ENCODE measurements at regions not wholly inside any gene's neighbourhood (a gene's known extent, or its start where the extent isn't known, plus 50 kb on each side); places are given as distances from the start of the nearest gene placed in this dataset.

DNA sequence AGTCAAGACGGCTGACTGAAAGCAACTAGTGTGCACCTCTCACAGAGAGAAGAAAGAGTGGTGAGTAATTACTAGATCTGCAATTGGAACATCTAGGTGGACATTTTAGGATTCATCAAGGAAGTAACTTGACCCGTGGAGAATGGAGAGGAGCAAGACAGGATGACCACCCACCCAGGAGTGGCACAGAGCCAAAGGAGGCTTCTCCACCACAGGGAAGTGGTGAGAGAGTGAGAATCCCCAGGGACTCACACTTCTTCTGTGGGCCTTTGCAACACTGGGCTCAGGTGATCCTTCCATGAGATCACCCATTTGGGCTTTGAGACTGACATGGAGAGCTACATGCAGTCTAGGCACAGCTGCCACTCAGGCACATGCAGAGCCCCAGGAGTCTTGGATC, 132.8 kb upstream of the GALNT5 start:
- no peak overlapping the region for H3K4me3 ChIP-seq (ENCODE audit: low read depth, low read length)
- H3K27me3 ChIP-seq (ENCODE audit: control insufficient read depth, insufficient read depth, low read length): no peaks in the 10 kb centered on the region
- no peaks in the 10 kb centered on the region for H3K9me3 ChIP-seq (ENCODE audit: control insufficient read depth, insufficient read depth, low read length)
- H3K4me1 ChIP-seq (ENCODE audit: control insufficient read depth, insufficient read depth, low read length): no peaks in the 10 kb centered on the region
- H3K9ac ChIP-seq (ENCODE audit: low read depth, low read length): no peak overlapping the region
- H3K36me3 ChIP-seq (ENCODE audit: control insufficient read depth, insufficient read depth, low read length): no peaks in the 10 kb centered on the region

DNA sequence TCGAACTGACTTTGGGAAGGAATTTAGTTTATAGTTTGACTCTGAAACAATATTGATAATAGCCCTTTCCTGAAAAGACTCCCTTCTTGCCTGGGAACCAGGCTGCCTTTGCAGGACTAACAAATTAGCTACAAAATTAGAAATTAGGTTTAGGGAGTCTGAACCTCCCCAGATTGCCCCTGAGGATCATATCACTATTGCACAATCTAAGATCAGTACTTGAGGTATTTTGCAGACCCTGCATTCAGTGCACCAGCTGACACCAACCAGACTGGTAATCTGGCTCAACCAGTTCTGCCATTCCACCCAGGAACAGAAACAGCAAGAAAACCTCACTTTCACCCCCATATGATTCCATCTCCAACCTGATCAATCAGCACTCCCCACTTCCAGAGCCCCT, 131.8 kb upstream of the GALNT5 start:
- Histone ChIP-seq H3K4me3 (ENCODE audit: low read depth, low read length) (no peak overlapping the region), H3K27me3 (ENCODE audit: control insufficient read depth, insufficient read depth, low read length) (no peaks in the 10 kb centered on the region), H3K9ac (ENCODE audit: low read depth, low read length) (no peak overlapping the region), H3K4me1 (ENCODE audit: control insufficient read depth, insufficient read depth, low read length) (no peaks in the 10 kb centered on the region), H3K36me3 (ENCODE audit: control insufficient read depth, insufficient read depth, low read length) (no peaks in the 10 kb centered on the region), H3K9me3 (ENCODE audit: control insufficient read depth, insufficient read depth, low read length) (no peaks in the 10 kb centered on the region)

DNA sequence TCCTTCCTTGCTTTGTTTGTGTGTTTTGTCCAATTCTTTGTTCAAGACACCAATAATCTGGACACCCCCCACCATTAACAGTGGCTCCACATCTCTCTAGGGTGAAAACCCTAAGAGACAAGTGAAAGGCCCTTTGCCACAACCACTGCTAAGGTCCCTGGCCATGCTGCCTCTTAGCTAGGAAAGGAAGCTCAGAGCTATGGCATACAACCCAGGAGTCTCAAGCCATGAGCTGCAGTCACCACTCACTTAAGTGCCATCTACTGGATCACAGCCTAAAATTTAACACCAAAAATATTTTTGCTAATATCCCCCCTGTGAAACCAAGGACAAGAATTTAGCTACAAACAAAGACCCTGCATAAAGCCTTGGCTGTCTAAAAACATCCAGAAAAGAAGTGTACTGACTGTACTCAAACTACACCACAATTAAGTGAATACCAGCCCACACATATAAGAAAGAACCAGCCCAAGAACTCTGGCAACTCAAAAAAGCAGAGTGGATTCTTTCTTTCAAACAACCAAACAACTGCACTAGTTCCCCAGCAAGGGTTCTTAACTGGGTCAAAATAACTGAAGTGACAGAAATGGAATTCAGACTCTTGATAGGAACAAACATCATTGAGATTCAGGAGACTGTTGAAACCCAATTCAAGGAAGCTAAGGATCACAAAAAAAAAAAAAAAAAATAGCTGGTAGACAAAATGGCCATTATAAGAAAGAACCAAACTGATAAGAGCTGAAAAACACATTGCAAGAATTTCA, 130.1 kb upstream of the GALNT5 start:
- no peaks in the 10 kb centered on the region for H3K27me3 ChIP-seq (ENCODE audit: control insufficient read depth, insufficient read depth, low read length)
- no peak overlapping the region for H3K9ac ChIP-seq (ENCODE audit: low read depth, low read length)
- H3K4me1 ChIP-seq (ENCODE audit: control insufficient read depth, insufficient read depth, low read length): no peaks in the 10 kb centered on the region
- H3K4me3 ChIP-seq (ENCODE audit: low read depth, low read length): no peak overlapping the region
- H3K36me3 ChIP-seq (ENCODE audit: control insufficient read depth, insufficient read depth, low read length): no peaks in the 10 kb centered on the region
- no peaks in the 10 kb centered on the region for H3K9me3 ChIP-seq (ENCODE audit: control insufficient read depth, insufficient read depth, low read length)

GRCh38 chr2:157143901-157144300, 113.6 kb upstream of the GALNT5 start:
- Histone ChIP-seq H3K4me3 (ENCODE audit: low read depth, low read length) (no peak overlapping the region), H3K9ac (ENCODE audit: low read depth, low read length) (no peak overlapping the region), H3K4me1 (ENCODE audit: control insufficient read depth, insufficient read depth, low read length) (no peaks in the 10 kb centered on the region)

DNA sequence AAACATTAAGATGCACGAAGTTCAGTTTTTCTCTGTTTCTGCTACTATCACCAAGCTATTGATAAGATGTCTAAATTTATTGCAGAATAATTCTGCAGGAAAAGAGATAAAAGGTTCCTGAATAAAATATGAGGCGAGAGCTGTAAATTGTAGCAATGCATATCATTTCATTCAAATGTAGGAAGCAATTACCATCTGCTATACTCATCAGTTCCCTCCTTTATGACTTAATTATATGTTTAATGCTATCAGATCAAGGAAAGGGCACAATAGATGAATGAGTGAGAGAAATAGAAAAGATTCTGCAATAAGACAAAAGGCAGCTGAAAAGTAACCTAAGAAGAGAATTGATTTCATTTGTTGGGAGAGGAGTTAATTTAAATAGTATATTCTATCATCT, 108.2 kb upstream of the GALNT5 start:
- H3K4me3 ChIP-seq (ENCODE audit: low read depth, low read length): no peak overlapping the region

More at GRCh38 chr2:157143901-157144300, 113.6 kb upstream of the GALNT5 start:
- no peaks in the 10 kb centered on the region for H3K9me3 ChIP-seq (ENCODE audit: control insufficient read depth, insufficient read depth, low read length)
- no peaks in the 10 kb centered on the region for H3K36me3 ChIP-seq (ENCODE audit: control insufficient read depth, insufficient read depth, low read length)
- no peaks in the 10 kb centered on the region for H3K27me3 ChIP-seq (ENCODE audit: control insufficient read depth, insufficient read depth, low read length)

GRCh38 chr2:157150747-157151146, 106.8 kb upstream of the GALNT5 start:
- Histone ChIP-seq H3K4me3 (ENCODE audit: low read depth, low read length) (no peak overlapping the region), H3K27me3 (ENCODE audit: control insufficient read depth, insufficient read depth, low read length) (no peaks in the 10 kb centered on the region)

More for the DNA sequence above, 108.2 kb upstream of the GALNT5 start:
- Histone ChIP-seq H3K36me3 (ENCODE audit: control insufficient read depth, insufficient read depth, low read length) (no peaks in the 10 kb centered on the region), H3K9ac (ENCODE audit: low read depth, low read length) (no peak overlapping the region), H3K4me1 (ENCODE audit: control insufficient read depth, insufficient read depth, low read length) (no peaks in the 10 kb centered on the region), H3K9me3 (ENCODE audit: control insufficient read depth, insufficient read depth, low read length) (no peaks in the 10 kb centered on the region), H3K27me3 (ENCODE audit: control insufficient read depth, insufficient read depth, low read length) (no peaks in the 10 kb centered on the region)

GRCh38 chr2:157152362-157152761, 105.1 kb upstream of the GALNT5 start:
- no peak overlapping the region for H3K4me3 ChIP-seq (ENCODE audit: low read depth, low read length)
- no peaks in the 10 kb centered on the region for H3K4me1 ChIP-seq (ENCODE audit: control insufficient read depth, insufficient read depth, low read length)
- H3K9me3 ChIP-seq (ENCODE audit: control insufficient read depth, insufficient read depth, low read length): no peaks in the 10 kb centered on the region
- H3K9ac ChIP-seq (ENCODE audit: low read depth, low read length): no peak overlapping the region
- H3K36me3 ChIP-seq (ENCODE audit: control insufficient read depth, insufficient read depth, low read length): no peaks in the 10 kb centered on the region
- H3K27me3 ChIP-seq (ENCODE audit: control insufficient read depth, insufficient read depth, low read length): no peaks in the 10 kb centered on the region

More at GRCh38 chr2:157150747-157151146, 106.8 kb upstream of the GALNT5 start:
- Histone ChIP-seq H3K36me3 (ENCODE audit: control insufficient read depth, insufficient read depth, low read length) (no peaks in the 10 kb centered on the region), H3K9ac (ENCODE audit: low read depth, low read length) (no peak overlapping the region), H3K4me1 (ENCODE audit: control insufficient read depth, insufficient read depth, low read length) (no peaks in the 10 kb centered on the region), H3K9me3 (ENCODE audit: control insufficient read depth, insufficient read depth, low read length) (no peaks in the 10 kb centered on the region)

GRCh38 chr2:157155992-157156391, 101.5 kb upstream of the GALNT5 start:
- Histone ChIP-seq H3K4me1 (ENCODE audit: control insufficient read depth, insufficient read depth, low read length) (no peaks in the 10 kb centered on the region), H3K27me3 (ENCODE audit: control insufficient read depth, insufficient read depth, low read length) (no peaks in the 10 kb centered on the region), H3K9me3 (ENCODE audit: control insufficient read depth, insufficient read depth, low read length) (no peaks in the 10 kb centered on the region), H3K9ac (ENCODE audit: low read depth, low read length) (no peak overlapping the region), H3K4me3 (ENCODE audit: low read depth, low read length) (no peak overlapping the region), H3K36me3 (ENCODE audit: control insufficient read depth, insufficient read depth, low read length) (no peaks in the 10 kb centered on the region)

DNA sequence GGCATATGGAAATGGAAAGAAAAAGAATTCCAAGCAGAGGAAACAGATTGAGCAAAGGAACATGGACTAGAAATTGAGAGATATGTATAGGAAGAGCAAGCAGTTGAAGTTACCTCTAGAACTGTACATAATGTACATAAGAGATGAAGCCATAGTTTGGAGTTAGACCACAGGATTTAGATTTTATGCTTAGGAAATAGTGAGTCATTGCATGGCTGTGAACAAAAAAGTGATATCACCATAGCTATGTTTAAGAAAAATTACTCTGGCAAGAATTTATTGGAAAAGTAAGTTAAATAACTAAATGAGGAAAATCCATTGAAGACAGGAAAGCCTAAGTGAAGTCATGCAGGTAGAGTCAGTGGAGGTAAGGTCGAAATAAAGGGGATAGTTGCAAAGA, 99.4 kb upstream of the GALNT5 start:
- H3K9ac ChIP-seq (ENCODE audit: low read depth, low read length): no peak overlapping the region
- H3K36me3 ChIP-seq (ENCODE audit: control insufficient read depth, insufficient read depth, low read length): no peaks in the 10 kb centered on the region
- no peaks in the 10 kb centered on the region for H3K4me1 ChIP-seq (ENCODE audit: control insufficient read depth, insufficient read depth, low read length)
- no peak overlapping the region for H3K4me3 ChIP-seq (ENCODE audit: low read depth, low read length)
- no peaks in the 10 kb centered on the region for H3K9me3 ChIP-seq (ENCODE audit: control insufficient read depth, insufficient read depth, low read length)
- H3K27me3 ChIP-seq (ENCODE audit: control insufficient read depth, insufficient read depth, low read length): no peaks in the 10 kb centered on the region

GRCh38 chr2:157159221-157159934, 98.1 kb upstream of the GALNT5 start:
- H3K9ac ChIP-seq (ENCODE audit: low read depth, low read length): no peak overlapping the region
- H3K27me3 ChIP-seq (ENCODE audit: control insufficient read depth, insufficient read depth, low read length): no peaks in the 10 kb centered on the region
- H3K9me3 ChIP-seq (ENCODE audit: control insufficient read depth, insufficient read depth, low read length): no peaks in the 10 kb centered on the region
- no peak overlapping the region for H3K4me3 ChIP-seq (ENCODE audit: low read depth, low read length)
- no peaks in the 10 kb centered on the region for H3K4me1 ChIP-seq (ENCODE audit: control insufficient read depth, insufficient read depth, low read length)
- H3K36me3 ChIP-seq (ENCODE audit: control insufficient read depth, insufficient read depth, low read length): no peaks in the 10 kb centered on the region

- Histone ChIP-seq H3K9me3 (ENCODE audit: control insufficient read depth, insufficient read depth, low read length) (no peaks in the 10 kb centered on the region), H3K36me3 (ENCODE audit: control insufficient read depth, insufficient read depth, low read length) (no peaks in the 10 kb centered on the region), H3K9ac (ENCODE audit: low read depth, low read length) (no peak overlapping the region), H3K4me1 (ENCODE audit: control insufficient read depth, insufficient read depth, low read length) (no peaks in the 10 kb centered on the region), H3K4me3 (ENCODE audit: low read depth, low read length) (no peak overlapping the region), H3K27me3 (ENCODE audit: control insufficient read depth, insufficient read depth, low read length) (no peaks in the 10 kb centered on the region)
Measured at GRCh38 chr2:157160111-157160510, 97.4 kb upstream of the GALNT5 start.

DNA sequence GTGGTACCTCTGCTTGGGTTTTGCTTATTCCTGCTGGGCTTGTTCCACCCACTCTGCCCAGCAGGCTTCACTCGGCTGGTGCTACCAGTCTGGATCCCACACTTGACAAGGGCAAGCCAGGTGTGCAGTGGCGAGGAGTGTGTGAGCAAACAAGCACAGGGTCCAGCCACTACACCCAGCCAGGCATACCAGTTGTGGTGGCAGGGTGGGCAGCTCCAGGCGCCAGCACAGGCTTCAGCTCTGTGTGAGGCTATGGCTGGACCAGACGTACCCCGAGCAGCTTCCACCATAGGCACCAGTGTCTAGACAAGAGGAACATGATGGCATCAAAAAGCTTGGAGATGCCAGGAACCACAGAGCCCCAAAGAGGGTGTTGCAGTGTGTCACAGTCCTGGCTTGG, 93.1 kb upstream of the GALNT5 start:
- Histone ChIP-seq H3K4me1 (ENCODE audit: control insufficient read depth, insufficient read depth, low read length) (no peaks in the 10 kb centered on the region), H3K4me3 (ENCODE audit: low read depth, low read length) (no peak overlapping the region), H3K27me3 (ENCODE audit: control insufficient read depth, insufficient read depth, low read length) (no peaks in the 10 kb centered on the region), H3K36me3 (ENCODE audit: control insufficient read depth, insufficient read depth, low read length) (no peaks in the 10 kb centered on the region), H3K9me3 (ENCODE audit: control insufficient read depth, insufficient read depth, low read length) (no peaks in the 10 kb centered on the region), H3K9ac (ENCODE audit: low read depth, low read length) (no peak overlapping the region)

Data from iPS-15b (cell line).